ENCODE measurements at regions not wholly inside any gene's neighbourhood (a gene's known extent, or its start where the extent isn't known, plus 50 kb on each side); places are given as distances from the start of the nearest gene placed in this dataset.
"Not testable (repeated sequence)": the region's sequence is repeated elsewhere in the genome, so short reads cannot be mapped to it uniquely, and the experiment has no call there.

GRCh38 chr5:90221951-90222350 lies 187.6 kb downstream of the CETN3 start:
- H3K4me2 ChIP-seq = no peak overlapping the region
- H3K27ac ChIP-seq = no peak overlapping the region
- H3K36me3 ChIP-seq (replicated peaks; ENCODE audit: insufficient read depth, low read depth) = no peaks in the 10 kb centered on the region
- 54% methylated on average over 2 of the region's 2 CpGs for WGBS (ENCODE audit: low lambda C conversion rate, missing lambda C conversion rate)
- H3K79me2 ChIP-seq = no peaks in the 10 kb centered on the region
- no peak overlapping the region for H3K4me3 ChIP-seq
- H4K20me1 ChIP-seq (ENCODE audit: insufficient read depth, poor library complexity, severe bottlenecking) = no peaks in the 10 kb centered on the region
- no peak overlapping the region for H2AFZ ChIP-seq
- no peak for TF ChIP-seq CTCF (IDR thresholded peaks at IDR 0.05; ENCODE audit: poor library complexity)
- no peak for TF ChIP-seq EZH2phosphoT487 (IDR thresholded peaks at IDR 0.05; ENCODE audit: low read depth, severe bottlenecking, unreplicated experiment)
- TF ChIP-seq EZH2 (IDR thresholded peaks at IDR 0.05; ENCODE audit: borderline replicate concordance) = no peak
- no peaks in the 10 kb centered on the region for H3K9me3 ChIP-seq (ENCODE audit: low read depth)
- H3K9me2 ChIP-seq (replicated peaks; ENCODE audit: insufficient read depth) = no peaks in the 10 kb centered on the region
- no peaks in the 10 kb centered on the region for H3K27me3 ChIP-seq
- DNase-seq (ENCODE audit: low spot score) = no peak
- no peaks in the 10 kb centered on the region for H3K4me1 ChIP-seq (ENCODE audit: insufficient read depth)

- TF ChIP-seq CTCF (IDR thresholded peaks at IDR 0.05; ENCODE audit: poor library complexity) (no peak), EZH2phosphoT487 (IDR thresholded peaks at IDR 0.05; ENCODE audit: low read depth, severe bottlenecking, unreplicated experiment) (no peak), EZH2 (IDR thresholded peaks at IDR 0.05; ENCODE audit: borderline replicate concordance) (no peak)
- no peak overlapping the region for H3K4me2 ChIP-seq
- DNase-seq (ENCODE audit: low spot score) = no peak
- no peaks in the 10 kb centered on the region for H4K20me1 ChIP-seq (ENCODE audit: insufficient read depth, poor library complexity, severe bottlenecking)
- H2AFZ ChIP-seq = no peak overlapping the region
- H3K36me3 ChIP-seq (replicated peaks; ENCODE audit: insufficient read depth, low read depth) = no peaks in the 10 kb centered on the region
- no peaks in the 10 kb centered on the region for H3K79me2 ChIP-seq
- no peaks in the 10 kb centered on the region for H3K9me2 ChIP-seq (replicated peaks; ENCODE audit: insufficient read depth)
- WGBS (ENCODE audit: low lambda C conversion rate, missing lambda C conversion rate) = 79% methylated on average over 3 of the region's 3 CpGs
- H3K27ac ChIP-seq = no peak overlapping the region
- H3K27me3 ChIP-seq = no peaks in the 10 kb centered on the region
- H3K9me3 ChIP-seq (ENCODE audit: low read depth) = no peaks in the 10 kb centered on the region
- H3K4me1 ChIP-seq (ENCODE audit: insufficient read depth) = no peaks in the 10 kb centered on the region
- H3K4me3 ChIP-seq = no peak overlapping the region
These were observed 189.0 kb downstream of the CETN3 start for GRCh38 chr5:90220554-90220953.

- H3K79me2 ChIP-seq = no peaks in the 10 kb centered on the region
- no peak overlapping the region for H3K27ac ChIP-seq
- DNase-seq (ENCODE audit: low spot score) = no peak
- H3K4me1 ChIP-seq (ENCODE audit: insufficient read depth) = no peaks in the 10 kb centered on the region
- H3K9me3 ChIP-seq (ENCODE audit: low read depth) = no peaks in the 10 kb centered on the region
- H3K27me3 ChIP-seq = no peaks in the 10 kb centered on the region
- no peaks in the 10 kb centered on the region for H4K20me1 ChIP-seq (ENCODE audit: insufficient read depth, poor library complexity, severe bottlenecking)
- no peaks in the 10 kb centered on the region for H3K36me3 ChIP-seq (replicated peaks; ENCODE audit: insufficient read depth, low read depth)
- H3K4me3 ChIP-seq = no peak overlapping the region
- H3K4me2 ChIP-seq = no peak overlapping the region
- H3K9me2 ChIP-seq (replicated peaks; ENCODE audit: insufficient read depth) = no peaks in the 10 kb centered on the region
- no peak for TF ChIP-seq CTCF (IDR thresholded peaks at IDR 0.05; ENCODE audit: poor library complexity)
- TF ChIP-seq EZH2phosphoT487 (IDR thresholded peaks at IDR 0.05; ENCODE audit: low read depth, severe bottlenecking, unreplicated experiment) = no peak
- no peak for TF ChIP-seq EZH2 (IDR thresholded peaks at IDR 0.05; ENCODE audit: borderline replicate concordance)
- H2AFZ ChIP-seq = no peak overlapping the region
These were observed 194.6 kb downstream of the CETN3 start for GRCh38 chr5:90214991-90215390.

- not testable (repeated sequence) for H3K27me3 ChIP-seq; H3K27ac ChIP-seq; H4K20me1 ChIP-seq (ENCODE audit: insufficient read depth, poor library complexity, severe bottlenecking); H3K36me3 ChIP-seq (replicated peaks; ENCODE audit: insufficient read depth, low read depth); H3K9me2 ChIP-seq (replicated peaks; ENCODE audit: insufficient read depth); DNase-seq (ENCODE audit: low spot score); H3K4me3 ChIP-seq; H3K79me2 ChIP-seq; H2AFZ ChIP-seq; H3K4me2 ChIP-seq; H3K9me3 ChIP-seq (ENCODE audit: low read depth); H3K4me1 ChIP-seq (ENCODE audit: insufficient read depth)
- 78% methylated on average over 24 of the region's 25 CpGs for WGBS (ENCODE audit: low lambda C conversion rate, missing lambda C conversion rate)
These were observed 201.2 kb downstream of the CETN3 start for GRCh38 chr5:90208323-90208722.
